WTC11 (cell line): ENCODE measurements at regions not wholly inside any gene's neighbourhood (a gene's known extent, or its start where the extent isn't known, plus 50 kb on each side); places are given as distances from the start of the nearest gene placed in this dataset.

Source experiments
- ATF1 ChIP-seq: sonication (generic); formaldehyde crosslinking; IDR thresholded peaks from 2 replicates; pipeline ENCODE4 v1.8.1; 2023; ENCODE audit warnings: mild to moderate bottlenecking, moderate library complexity, missing genetic modification reagents
- CTCF ChIP-seq: fragments of 200-600 bp; IDR thresholded peaks from 2 replicates; pipeline ENCODE4 v1.8.0; 2022; ENCODE audit warnings: antibody characterized with exemption
- JAZF1 ChIP-seq: fragments of 250-450 bp; sonication (Bioruptor Pico); IDR thresholded peaks from 2 replicates; pipeline ENCODE4 v1.9.0; 2021; ENCODE audit warnings: moderate library complexity, mild to moderate bottlenecking, inconsistent platforms
- JUN ChIP-seq: sonication (generic); formaldehyde crosslinking; IDR thresholded peaks from 2 replicates; pipeline ENCODE4 v1.8.0; 2023; ENCODE audit warnings: mild to moderate bottlenecking, missing genetic modification reagents
- MAX ChIP-seq: sonication (generic); formaldehyde crosslinking; IDR thresholded peaks from 2 replicates; pipeline ENCODE4 v1.8.0; 2022; ENCODE audit warnings: mild to moderate bottlenecking, missing genetic modification reagents
- NFYB ChIP-seq: sonication (generic); formaldehyde crosslinking; conservative IDR thresholded peaks from 2 replicates; pipeline ENCODE4 v1.8.0; 2022; ENCODE audit warnings: low read depth, missing genetic modification reagents
- NR1H2 ChIP-seq: sonication (generic); formaldehyde crosslinking; IDR thresholded peaks from 2 replicates; pipeline ENCODE4 v1.9.0; 2021; ENCODE audit warnings: mild to moderate bottlenecking, moderate library complexity, missing genetic modification reagents
- ZNF138 ChIP-seq: sonication (generic); formaldehyde crosslinking; conservative IDR thresholded peaks from 2 replicates; pipeline ENCODE4 v1.8.1; 2022; ENCODE audit warnings: mild to moderate bottlenecking, moderate library complexity, missing genetic modification reagents
- TF ChIP-seq, protein P1 (sequence below): sonication (generic); formaldehyde crosslinking; conservative IDR thresholded peaks from 2 replicates; pipeline ENCODE4 v1.8.1; 2022; ENCODE audit warnings: mild to moderate bottlenecking, missing genetic modification reagents
- TF ChIP-seq, protein P2 (sequence below): sonication (generic); formaldehyde crosslinking; IDR thresholded peaks from 2 replicates; pipeline ENCODE4 v1.8.0; 2022; ENCODE audit warnings: mild to moderate bottlenecking, missing genetic modification reagents

GRCh38 chr6:88491266-88491880 lies 325.2 kb upstream of the CNR1 start:
- TF ChIP-seq CTCF (no peak), JUN (CRISPR knock-in tag) (no peak), NR1H2 (no peak), MAX (CRISPR knock-in tag) (no peak), ATF1 (CRISPR knock-in tag) (no peak), NFYB (no peak), JAZF1 (CRISPR knock-in tag) (no peak), ZNF138 (CRISPR knock-in tag) (no peak)
- TF ChIP-seq, protein P1, sequence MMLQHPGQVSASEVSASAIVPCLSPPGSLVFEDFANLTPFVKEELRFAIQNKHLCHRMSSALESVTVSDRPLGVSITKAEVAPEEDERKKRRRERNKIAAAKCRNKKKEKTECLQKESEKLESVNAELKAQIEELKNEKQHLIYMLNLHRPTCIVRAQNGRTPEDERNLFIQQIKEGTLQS (CRISPR knock-in tag) = no peak
- TF ChIP-seq, protein P2, sequence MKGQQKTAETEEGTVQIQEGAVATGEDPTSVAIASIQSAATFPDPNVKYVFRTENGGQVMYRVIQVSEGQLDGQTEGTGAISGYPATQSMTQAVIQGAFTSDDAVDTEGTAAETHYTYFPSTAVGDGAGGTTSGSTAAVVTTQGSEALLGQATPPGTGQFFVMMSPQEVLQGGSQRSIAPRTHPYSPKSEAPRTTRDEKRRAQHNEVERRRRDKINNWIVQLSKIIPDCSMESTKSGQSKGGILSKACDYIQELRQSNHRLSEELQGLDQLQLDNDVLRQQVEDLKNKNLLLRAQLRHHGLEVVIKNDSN (CRISPR knock-in tag) = no peak
